Upper lobe of left lung (tissue), 4 donors: ENCODE measurements at regions not wholly inside any gene's neighbourhood (a gene's known extent, or its start where the extent isn't known, plus 50 kb on each side); places are given as distances from the start of the nearest gene placed in this dataset.
"Not testable (repeated sequence)": the region's sequence is repeated elsewhere in the genome, so short reads cannot be mapped to it uniquely, and the experiment has no call there.

Experiments used
- CTCF ChIP-seq, 6 experiments: fragments of 450-650 bp in 4 of 6; fragments of 200-600 bp in 2 of 6; sonication (generic) in 2 of 6; IDR thresholded peaks; one replicate each; pipeline ENCODE4 v1.5.1; 2016 to 2019; ENCODE audit warnings: antibody characterized with exemption in 6 of 6
- EP300 ChIP-seq, 4 donors: sonication (generic); formaldehyde crosslinking; IDR thresholded peaks; one replicate each; pipeline ENCODE4 v1.5.1; 2017; ENCODE audit warnings: antibody characterized with exemption in 4 of 4, control low read depth in 2 of 4
- POLR2A ChIP-seq, 4 donors: fragments of 450-650 bp; IDR thresholded peaks; one replicate each; pipeline ENCODE4 v1.5.1; 2016 to 2017; ENCODE audit warnings: antibody characterized with exemption in 4 of 4, mild to moderate bottlenecking in 2 of 4
- POLR2AphosphoS5 ChIP-seq, 2 donors: sonication (generic); formaldehyde crosslinking; IDR thresholded peaks; one replicate each; pipeline ENCODE4 v1.5.1; 2017; ENCODE audit warnings: antibody characterized with exemption in 2 of 2

- TF ChIP-seq POLR2A, CTCF, POLR2AphosphoS5, EP300 (IDR thresholded peaks at IDR 0.05): not testable (repeated sequence)
Measured at GRCh38 chr1:120534361-120535047, 119.7 kb downstream of the NBPF8 start.
